Right lung (tissue), 2 donors: ENCODE measurements at regions not wholly inside any gene's neighbourhood (a gene's known extent, or its start where the extent isn't known, plus 50 kb on each side); places are given as distances from the start of the nearest gene placed in this dataset.

Source experiments
- DNase-seq, 2 donors: peaks; one replicate each; pipeline ENCODE4 v3.0.0-alpha.2; 2013

GRCh38 chr22:49216579-49216978 is 611.1 kb downstream of the BRD1 start:
- DNase-seq = no peak

GRCh38 chr22:49215840-49216239 is 611.8 kb downstream of the BRD1 start:
- DNase-seq = no peak

GRCh38 chr22:49214976-49215375 is 612.7 kb downstream of the BRD1 start:
- no peak for DNase-seq

- DNase-seq = no peak
These were observed 613.8 kb downstream of the BRD1 start for GRCh38 chr22:49213731-49214352.

GRCh38 chr22:49212466-49212865 is 615.2 kb downstream of the BRD1 start:
- no peak for DNase-seq

GRCh38 chr22:49212002-49212401 is 615.7 kb downstream of the BRD1 start:
- DNase-seq = no peak

- DNase-seq = no peak
These were observed 616.5 kb downstream of the BRD1 start for GRCh38 chr22:49211176-49211575.

- no peak for DNase-seq
These were observed 617.1 kb downstream of the BRD1 start for GRCh38 chr22:49210606-49211005.

GRCh38 chr22:49209452-49210195 is 618.0 kb downstream of the BRD1 start:
- peak; percentile 50 to 52 for DNase-seq

GRCh38 chr22:49208768-49209252 is 618.9 kb downstream of the BRD1 start:
- no peak for DNase-seq

- no peak for DNase-seq
These were observed 619.7 kb downstream of the BRD1 start for GRCh38 chr22:49208004-49208402.

- DNase-seq = no peak
These were observed 620.4 kb downstream of the BRD1 start for GRCh38 chr22:49207008-49208003.

- DNase-seq = no peak
These were observed 621.4 kb downstream of the BRD1 start for GRCh38 chr22:49206281-49206680.

- DNase-seq = no peak
These were observed 622.2 kb downstream of the BRD1 start for GRCh38 chr22:49205483-49205800.

- no peak for DNase-seq
These were observed 622.8 kb downstream of the BRD1 start for GRCh38 chr22:49204599-49205482.

GRCh38 chr22:49203859-49204598 is 623.6 kb downstream of the BRD1 start:
- no peak for DNase-seq

GRCh38 chr22:49203091-49203858 is 624.4 kb downstream of the BRD1 start:
- DNase-seq = no peak

- DNase-seq = no peak
These were observed 625.4 kb downstream of the BRD1 start for GRCh38 chr22:49202226-49202625.

- no peak for DNase-seq
These were observed 626.4 kb downstream of the BRD1 start for GRCh38 chr22:49201046-49201970.
